H54 (cell line): ENCODE measurements at regions not wholly inside any gene's neighbourhood (a gene's known extent, or its start where the extent isn't known, plus 50 kb on each side); places are given as distances from the start of the nearest gene placed in this dataset.

Experiments used
- DNase-seq: peaks from one replicate; pipeline ENCODE4 v3.0.0; 2011; ENCODE audit warnings: low spot score, mixed read lengths; ENCODE audit not compliant: insufficient read length
- FAIRE-seq: peaks from 3 replicates; lab custom pipeline; 2011; peaks lifted over from hg19 to GRCh38; lab: Jason Lieb, UNC
- POLR2A ChIP-seq: IDR thresholded peaks from 2 replicates; pipeline ENCODE4 v1.6.1; 2011; ENCODE audit warnings: low read depth, mild to moderate bottlenecking, low read length

GRCh38 chr18:56065086-56065485 lies 477.1 kb upstream of the TCF4 start:
- FAIRE-seq (no peak), DNase-seq (no peak)
- no peak for TF ChIP-seq POLR2A

GRCh38 chr18:56062931-56063330 lies 474.9 kb upstream of the TCF4 start:
- no peak for FAIRE-seq
- DNase-seq = no peak
- no peak for TF ChIP-seq POLR2A

- no peak for TF ChIP-seq POLR2A
- DNase-seq (no peak), FAIRE-seq (no peak)
Observed at GRCh38 chr18:56060967-56061541, 473.1 kb upstream of the TCF4 start.

GRCh38 chr18:56052202-56052601 lies 464.2 kb upstream of the TCF4 start:
- TF ChIP-seq POLR2A = no peak
- FAIRE-seq = no peak
- DNase-seq = no peak

GRCh38 chr18:56044239-56044638 lies 456.2 kb upstream of the TCF4 start:
- TF ChIP-seq POLR2A = no peak
- DNase-seq = no peak
- no peak for FAIRE-seq

- TF ChIP-seq POLR2A = no peak
- FAIRE-seq (no peak), DNase-seq (no peak)
Observed at GRCh38 chr18:56043641-56044061, 455.7 kb upstream of the TCF4 start.

- TF ChIP-seq POLR2A = no peak
- FAIRE-seq (no peak), DNase-seq (no peak)
Observed at GRCh38 chr18:56042915-56043536, 455.0 kb upstream of the TCF4 start.

- no peak for TF ChIP-seq POLR2A
- DNase-seq (no peak), FAIRE-seq (no peak)
Observed at GRCh38 chr18:56038171-56039030, 450.4 kb upstream of the TCF4 start.

GRCh38 chr18:56036741-56037140 lies 448.7 kb upstream of the TCF4 start:
- no peak for TF ChIP-seq POLR2A
- FAIRE-seq (no peak), DNase-seq (no peak)

GRCh38 chr18:56035546-56035945 lies 447.6 kb upstream of the TCF4 start:
- FAIRE-seq (no peak), DNase-seq (no peak)
- TF ChIP-seq POLR2A = no peak

- TF ChIP-seq POLR2A = no peak
- no peak for DNase-seq
- FAIRE-seq = no peak
Observed at GRCh38 chr18:56034949-56035348, 447.0 kb upstream of the TCF4 start.

GRCh38 chr18:56030060-56030459 lies 442.1 kb upstream of the TCF4 start:
- no peak for TF ChIP-seq POLR2A
- no peak for FAIRE-seq
- no peak for DNase-seq

- FAIRE-seq (no peak), DNase-seq (peak; percentile 0)
- no peak for TF ChIP-seq POLR2A
Observed at GRCh38 chr18:56028514-56028913, 440.5 kb upstream of the TCF4 start.

GRCh38 chr18:56026509-56026908 lies 438.5 kb upstream of the TCF4 start:
- no peak for TF ChIP-seq POLR2A
- DNase-seq = no peak
- no peak for FAIRE-seq
